IMR-90 (cell line): ENCODE measurements at regions not wholly inside any gene's neighbourhood (a gene's known extent, or its start where the extent isn't known, plus 50 kb on each side); places are given as distances from the start of the nearest gene placed in this dataset.

Experiments
- ATAC-seq: fragments of 200-7000 bp; cut with Tn5 transposase; 2 replicates; pipeline ENCODE4 v1.9.1; 2020; ENCODE audit warnings: low read depth, mild to moderate bottlenecking, moderate library complexity
- BruUV-seq: library from RNA; stranded (reverse); fragments of 400-500 nt; replicated peaks from 2 replicates; lab custom pipeline; 2021; lab: Mats Ljungman, UMichigan
- CTCF ChIA-PET: fragments of 300-600 bp; formaldehyde crosslinking; extraction: SDS; loops from one replicate; lab custom pipeline; 2021; ENCODE audit warnings: antibody characterized with exemption; lab: Yijun Ruan, JAX
- POLR2A ChIA-PET: fragments of 300-600 bp; sonication (Branson Sonifier 250); formaldehyde crosslinking; loops from one replicate; lab custom pipeline; 2022; ENCODE audit warnings: antibody characterized with exemption; ENCODE audit not compliant: unreplicated experiment; lab: Charles Lee
- DNase-seq: peaks from one replicate; pipeline ENCODE4 v3.0.0; 2013
- H2AFZ ChIP-seq: replicated peaks from 2 replicates; pipeline ENCODE3; 2013; ENCODE audit warnings: low read length, mild to moderate bottlenecking; ENCODE audit not compliant: poor library complexity
- H2AK5ac ChIP-seq: 2 replicates; pipeline ENCODE4 v1.6.1; 2013; ENCODE audit warnings: low read depth, low read length, inconsistent platforms
- H2AK9ac ChIP-seq: replicated peaks from 2 replicates; pipeline ENCODE3; 2013; ENCODE audit warnings: mild to moderate bottlenecking, low read depth, low read length, moderate library complexity; ENCODE audit not compliant: poor library complexity
- H2BK120ac ChIP-seq: 2 replicates; pipeline ENCODE4 v1.6.1; 2013; ENCODE audit warnings: low read depth, low read length, inconsistent platforms
- H2BK15ac ChIP-seq: 3 replicates; pipeline ENCODE4 v1.6.1; 2013; ENCODE audit warnings: low read depth, low read length, inconsistent platforms
- H2BK20ac ChIP-seq: 2 replicates; pipeline ENCODE4 v1.6.1; 2013; ENCODE audit warnings: low read depth, mild to moderate bottlenecking, inconsistent platforms, low read length, moderate library complexity
- H2BK5ac ChIP-seq: 2 replicates; pipeline ENCODE4 v1.6.1; 2013; ENCODE audit warnings: mild to moderate bottlenecking, low read depth, low read length, inconsistent platforms; ENCODE audit not compliant: poor library complexity, severe bottlenecking
- H3K14ac ChIP-seq: replicated peaks from 2 replicates; pipeline ENCODE4 v1.6.1; 2013; ENCODE audit warnings: low read depth, low read length, inconsistent platforms
- H3K18ac ChIP-seq: 2 replicates; pipeline ENCODE4 v1.6.1; 2013; ENCODE audit warnings: low read depth, low read length, control low read depth
- H3K23ac ChIP-seq: 2 replicates; pipeline ENCODE4 v1.6.1; 2013; ENCODE audit warnings: low read depth, low read length, inconsistent platforms
- H3K27ac ChIP-seq: 2 replicates; pipeline ENCODE4 v1.5.1; 2013; ENCODE audit warnings: mild to moderate bottlenecking, control low read depth, low read length; ENCODE audit not compliant: insufficient read depth
- H3K27me3 ChIP-seq: 2 replicates; pipeline ENCODE4 v1.6.1; 2013; ENCODE audit warnings: low read length; ENCODE audit not compliant: control insufficient read depth, insufficient read depth
- H3K36me3 ChIP-seq: 2 replicates; pipeline ENCODE4 v1.6.1; 2013; ENCODE audit warnings: low read length, mixed read lengths; ENCODE audit not compliant: control insufficient read depth, insufficient read depth
- H3K4ac ChIP-seq: 2 replicates; pipeline ENCODE4 v1.6.1; 2013; ENCODE audit warnings: low read depth, low read length, inconsistent platforms
- H3K4me1 ChIP-seq: 2 replicates; pipeline ENCODE4 v1.6.1; 2013; ENCODE audit warnings: low read length, mixed read lengths; ENCODE audit not compliant: control insufficient read depth, insufficient read depth
- H3K4me2 ChIP-seq: 2 replicates; pipeline ENCODE4 v1.6.1; 2013; ENCODE audit warnings: low read depth, mild to moderate bottlenecking, control low read depth, low read length, moderate library complexity
- H3K4me3 ChIP-seq: 2 replicates; pipeline ENCODE4 v1.5.1; 2013; ENCODE audit warnings: low read depth, mild to moderate bottlenecking, control low read depth, low read length, moderate library complexity; ENCODE audit not compliant: insufficient read depth
- H3K56ac ChIP-seq: 2 replicates; pipeline ENCODE4 v1.6.1; 2013; ENCODE audit warnings: low read length, inconsistent platforms; ENCODE audit not compliant: insufficient read depth; ENCODE audit errors: extremely low read depth
- H3K79me1 ChIP-seq, 2 experiments: 2 replicates each; pipeline ENCODE4 v1.6.1; 2013; ENCODE audit warnings: low read length in 2 of 2, inconsistent platforms in 1 of 2, low read depth in 1 of 2
- H3K9ac ChIP-seq: 2 replicates; pipeline ENCODE4 v1.6.1; 2013; ENCODE audit warnings: low read depth, low read length, control low read depth
- H3K9me1 ChIP-seq: 2 replicates; pipeline ENCODE4 v1.6.1; 2013; ENCODE audit warnings: low read length, inconsistent platforms; ENCODE audit not compliant: insufficient read depth
- H3K9me3 ChIP-seq: 2 replicates; pipeline ENCODE4 v1.6.1; 2013; ENCODE audit warnings: low read length; ENCODE audit not compliant: control insufficient read depth, insufficient read depth
- H4K20me1 ChIP-seq: 2 replicates; pipeline ENCODE4 v1.6.1; 2013; ENCODE audit warnings: low read length, inconsistent platforms; ENCODE audit not compliant: insufficient read depth
- H4K5ac ChIP-seq: 2 replicates; pipeline ENCODE4 v1.6.1; 2013; ENCODE audit warnings: mild to moderate bottlenecking, low read depth, low read length, control low read depth
- H4K8ac ChIP-seq, 2 experiments: 2 replicates each; pipeline ENCODE4 v1.6.1; 2013; ENCODE audit warnings: low read depth in 2 of 2, low read length in 2 of 2, control low read depth in 1 of 2, inconsistent platforms in 1 of 2
- H4K91ac ChIP-seq: 2 replicates; pipeline ENCODE4 v1.6.1; 2013; ENCODE audit warnings: low read depth, low read length, inconsistent platforms; ENCODE audit not compliant: insufficient read depth
- BHLHE40 ChIP-seq: fragments of 150-350 bp; IDR thresholded peaks from 2 replicates; pipeline ENCODE4 v1.6.1; 2016; ENCODE audit warnings: mild to moderate bottlenecking, low read depth, low read length
- CEBPB ChIP-seq: IDR thresholded peaks from 2 replicates; pipeline ENCODE4 v1.6.1; 2012; ENCODE audit warnings: low read depth, low read length, improper control_type of control experiment
- NFE2L2 ChIP-seq: fragments of 150-350 bp; IDR thresholded peaks from 2 replicates; pipeline ENCODE4 v1.6.1; 2016; ENCODE audit warnings: low read depth, mild to moderate bottlenecking, low read length
- RAD21 ChIP-seq: IDR thresholded peaks from 2 replicates; pipeline ENCODE4 v1.6.1; 2012; ENCODE audit warnings: low read length, improper control_type of control experiment
- USF2 ChIP-seq: fragments of 150-350 bp; IDR thresholded peaks from 2 replicates; pipeline ENCODE4 v1.6.1; 2017; ENCODE audit warnings: mild to moderate bottlenecking, antibody characterized with exemption, low read length, low read depth
- WGBS, 2 experiments: methylation state at CpG; one replicate each; pipeline versions ENCODE4 v1.1.5 to v1.1.7; 2013; ENCODE audit warnings: missing lambda C conversion rate in 2 of 2; ENCODE audit not compliant: insufficient read length in 1 of 2; ENCODE audit errors: extremely low coverage in 2 of 2; 5-methylcytosine and 5-hydroxymethylcytosine counted together
- dilution Hi-C: fragments of 300-500 bp; cut with HindIII; formaldehyde crosslinking; loops from one replicate; pipeline ENCODE4 v1.14.3; 2018; ENCODE audit warnings: low sequenced_read_pairs; ENCODE audit not compliant: unreplicated experiment
- in situ Hi-C: fragments of 300-500 bp; cut with MboI; formaldehyde crosslinking; loops from 3 replicates; pipeline ENCODE4 v1.14.3; 2019; ENCODE audit warnings: low sequenced_read_pairs, inconsistent platforms, mixed read lengths
- intact Hi-C: fragments of 100-400 bp; cut with micrococcal nuclease; formaldehyde crosslinking; loops from 2 replicates; pipeline ENCODE4 v1.10.0; 2022

GRCh38 chr2:239495791-239496233 lies 95.0 kb upstream of the HDAC4 start:
- no peak for DNase-seq
- no peak overlapping the region for H2BK15ac ChIP-seq
- H3K9ac ChIP-seq = no peak overlapping the region
- no peak overlapping the region for H2BK120ac ChIP-seq
- POLR2A ChIA-PET = no interaction called here
- no peaks in the 10 kb centered on the region for H3K4me1 ChIP-seq
- BruUV-seq = no TSS peak
- H3K36me3 ChIP-seq = no peaks in the 10 kb centered on the region
- H3K9me3 ChIP-seq = peaks cover 5% of the 10 kb centered on the region
- H2BK5ac ChIP-seq = no peak overlapping the region
- H2AK9ac ChIP-seq = no peak overlapping the region
- no peaks in the 10 kb centered on the region for H3K9me1 ChIP-seq
- no peak overlapping the region for H3K4me2 ChIP-seq
- TF ChIP-seq NFE2L2 (no peak), BHLHE40 (no peak), RAD21 (no peak), USF2 (no peak), CEBPB (no peak)
- no peak overlapping the region for H3K4me3 ChIP-seq
- in situ Hi-C loops (no loop called here), intact Hi-C loops (no loop called here), dilution Hi-C loops (no loop called here)
- H3K27me3 ChIP-seq = no peaks in the 10 kb centered on the region; the same call in 1 of the 2 replicates
- no peak overlapping the region for H3K56ac ChIP-seq
- H3K23ac ChIP-seq = no peak overlapping the region
- H4K8ac ChIP-seq = no peak overlapping the region
- no peak for ATAC-seq
- H2AFZ ChIP-seq = no peak overlapping the region
- no peak overlapping the region for H2BK20ac ChIP-seq
- no peak overlapping the region for H3K14ac ChIP-seq
- H4K5ac ChIP-seq = no peak overlapping the region
- WGBS, 2 experiments = no CpG with 5 or more reads among the region's 8 CpGs
- CTCF ChIA-PET = no interaction called here
- H3K18ac ChIP-seq = no peak overlapping the region
- H4K20me1 ChIP-seq = no peaks in the 10 kb centered on the region
- H2AK5ac ChIP-seq = no peak overlapping the region
- no peak overlapping the region for H3K27ac ChIP-seq
- no peak overlapping the region for H4K91ac ChIP-seq
- no peak overlapping the region for H3K4ac ChIP-seq
- H3K79me1 ChIP-seq = no peaks in the 10 kb centered on the region
